IMR-90 (cell line): ENCODE measurements at regions not wholly inside any gene's neighbourhood (a gene's known extent, or its start where the extent isn't known, plus 50 kb on each side); places are given as distances from the start of the nearest gene placed in this dataset.

Experiments
- ATAC-seq: fragments of 200-7000 bp; cut with Tn5 transposase; 2 replicates; pipeline ENCODE4 v1.9.1; 2020; ENCODE audit warnings: low read depth, mild to moderate bottlenecking, moderate library complexity
- BruUV-seq: library from RNA; stranded (reverse); fragments of 400-500 nt; replicated peaks from 2 replicates; lab custom pipeline; 2021; lab: Mats Ljungman, UMichigan
- CTCF ChIA-PET: fragments of 300-600 bp; formaldehyde crosslinking; extraction: SDS; loops from one replicate; lab custom pipeline; 2021; ENCODE audit warnings: antibody characterized with exemption; lab: Yijun Ruan, JAX
- POLR2A ChIA-PET: fragments of 300-600 bp; sonication (Branson Sonifier 250); formaldehyde crosslinking; loops from one replicate; lab custom pipeline; 2022; ENCODE audit warnings: antibody characterized with exemption; ENCODE audit not compliant: unreplicated experiment; lab: Charles Lee
- DNase-seq: peaks from one replicate; pipeline ENCODE4 v3.0.0; 2013
- H2AFZ ChIP-seq: replicated peaks from 2 replicates; pipeline ENCODE3; 2013; ENCODE audit warnings: low read length, mild to moderate bottlenecking; ENCODE audit not compliant: poor library complexity
- H2AK5ac ChIP-seq: 2 replicates; pipeline ENCODE4 v1.6.1; 2013; ENCODE audit warnings: low read depth, low read length, inconsistent platforms
- H2AK9ac ChIP-seq: replicated peaks from 2 replicates; pipeline ENCODE3; 2013; ENCODE audit warnings: mild to moderate bottlenecking, low read depth, low read length, moderate library complexity; ENCODE audit not compliant: poor library complexity
- H2BK120ac ChIP-seq: 2 replicates; pipeline ENCODE4 v1.6.1; 2013; ENCODE audit warnings: low read depth, low read length, inconsistent platforms
- H2BK15ac ChIP-seq: 3 replicates; pipeline ENCODE4 v1.6.1; 2013; ENCODE audit warnings: low read depth, low read length, inconsistent platforms
- H2BK20ac ChIP-seq: 2 replicates; pipeline ENCODE4 v1.6.1; 2013; ENCODE audit warnings: low read depth, mild to moderate bottlenecking, inconsistent platforms, low read length, moderate library complexity
- H2BK5ac ChIP-seq: 2 replicates; pipeline ENCODE4 v1.6.1; 2013; ENCODE audit warnings: mild to moderate bottlenecking, low read depth, low read length, inconsistent platforms; ENCODE audit not compliant: poor library complexity, severe bottlenecking
- H3K14ac ChIP-seq: replicated peaks from 2 replicates; pipeline ENCODE4 v1.6.1; 2013; ENCODE audit warnings: low read depth, low read length, inconsistent platforms
- H3K18ac ChIP-seq: 2 replicates; pipeline ENCODE4 v1.6.1; 2013; ENCODE audit warnings: low read depth, low read length, control low read depth
- H3K23ac ChIP-seq: 2 replicates; pipeline ENCODE4 v1.6.1; 2013; ENCODE audit warnings: low read depth, low read length, inconsistent platforms
- H3K27ac ChIP-seq: 2 replicates; pipeline ENCODE4 v1.5.1; 2013; ENCODE audit warnings: mild to moderate bottlenecking, control low read depth, low read length; ENCODE audit not compliant: insufficient read depth
- H3K27me3 ChIP-seq: 2 replicates; pipeline ENCODE4 v1.6.1; 2013; ENCODE audit warnings: low read length; ENCODE audit not compliant: control insufficient read depth, insufficient read depth
- H3K36me3 ChIP-seq: 2 replicates; pipeline ENCODE4 v1.6.1; 2013; ENCODE audit warnings: low read length, mixed read lengths; ENCODE audit not compliant: control insufficient read depth, insufficient read depth
- H3K4ac ChIP-seq: 2 replicates; pipeline ENCODE4 v1.6.1; 2013; ENCODE audit warnings: low read depth, low read length, inconsistent platforms
- H3K4me1 ChIP-seq: 2 replicates; pipeline ENCODE4 v1.6.1; 2013; ENCODE audit warnings: low read length, mixed read lengths; ENCODE audit not compliant: control insufficient read depth, insufficient read depth
- H3K4me2 ChIP-seq: 2 replicates; pipeline ENCODE4 v1.6.1; 2013; ENCODE audit warnings: low read depth, mild to moderate bottlenecking, control low read depth, low read length, moderate library complexity
- H3K4me3 ChIP-seq: 2 replicates; pipeline ENCODE4 v1.5.1; 2013; ENCODE audit warnings: low read depth, mild to moderate bottlenecking, control low read depth, low read length, moderate library complexity; ENCODE audit not compliant: insufficient read depth
- H3K56ac ChIP-seq: 2 replicates; pipeline ENCODE4 v1.6.1; 2013; ENCODE audit warnings: low read length, inconsistent platforms; ENCODE audit not compliant: insufficient read depth; ENCODE audit errors: extremely low read depth
- H3K79me1 ChIP-seq, 2 experiments: 2 replicates each; pipeline ENCODE4 v1.6.1; 2013; ENCODE audit warnings: low read length in 2 of 2, inconsistent platforms in 1 of 2, low read depth in 1 of 2
- H3K9ac ChIP-seq: 2 replicates; pipeline ENCODE4 v1.6.1; 2013; ENCODE audit warnings: low read depth, low read length, control low read depth
- H3K9me1 ChIP-seq: 2 replicates; pipeline ENCODE4 v1.6.1; 2013; ENCODE audit warnings: low read length, inconsistent platforms; ENCODE audit not compliant: insufficient read depth
- H3K9me3 ChIP-seq: 2 replicates; pipeline ENCODE4 v1.6.1; 2013; ENCODE audit warnings: low read length; ENCODE audit not compliant: control insufficient read depth, insufficient read depth
- H4K20me1 ChIP-seq: 2 replicates; pipeline ENCODE4 v1.6.1; 2013; ENCODE audit warnings: low read length, inconsistent platforms; ENCODE audit not compliant: insufficient read depth
- H4K5ac ChIP-seq: 2 replicates; pipeline ENCODE4 v1.6.1; 2013; ENCODE audit warnings: mild to moderate bottlenecking, low read depth, low read length, control low read depth
- H4K8ac ChIP-seq, 2 experiments: 2 replicates each; pipeline ENCODE4 v1.6.1; 2013; ENCODE audit warnings: low read depth in 2 of 2, low read length in 2 of 2, control low read depth in 1 of 2, inconsistent platforms in 1 of 2
- H4K91ac ChIP-seq: 2 replicates; pipeline ENCODE4 v1.6.1; 2013; ENCODE audit warnings: low read depth, low read length, inconsistent platforms; ENCODE audit not compliant: insufficient read depth
- BHLHE40 ChIP-seq: fragments of 150-350 bp; IDR thresholded peaks from 2 replicates; pipeline ENCODE4 v1.6.1; 2016; ENCODE audit warnings: mild to moderate bottlenecking, low read depth, low read length
- CEBPB ChIP-seq: IDR thresholded peaks from 2 replicates; pipeline ENCODE4 v1.6.1; 2012; ENCODE audit warnings: low read depth, low read length, improper control_type of control experiment
- CHD1 ChIP-seq: IDR thresholded peaks from 2 replicates; pipeline ENCODE4 v1.6.1; 2012; ENCODE audit warnings: low read depth, low read length, improper control_type of control experiment
- CTCF ChIP-seq: conservative IDR thresholded peaks from 2 replicates; pipeline ENCODE4 v1.5.1; 2012; ENCODE audit warnings: mild to moderate bottlenecking, low read depth, low read length, improper control_type of control experiment
- ELK1 ChIP-seq: fragments of 150-350 bp; IDR thresholded peaks from 2 replicates; pipeline ENCODE4 v1.6.1; 2016; ENCODE audit warnings: low read depth, mild to moderate bottlenecking, low read length, moderate library complexity, borderline replicate concordance
- FOS ChIP-seq: fragments of 150-350 bp; IDR thresholded peaks from 2 replicates; pipeline ENCODE4 v1.6.1; 2016; ENCODE audit warnings: low read depth, low read length
- MAFK ChIP-seq: IDR thresholded peaks from 2 replicates; pipeline ENCODE4 v1.6.1; 2012; ENCODE audit warnings: low read depth, low read length, improper control_type of control experiment
- MAZ ChIP-seq: IDR thresholded peaks from 2 replicates; pipeline ENCODE4 v1.6.1; 2012; ENCODE audit warnings: low read depth, mild to moderate bottlenecking, low read length, improper control_type of control experiment, moderate library complexity, borderline replicate concordance
- MXI1 ChIP-seq: IDR thresholded peaks from 2 replicates; pipeline ENCODE4 v1.6.1; 2012; ENCODE audit warnings: low read depth, mild to moderate bottlenecking, low read length, moderate library complexity, borderline replicate concordance
- NFE2L2 ChIP-seq: fragments of 150-350 bp; IDR thresholded peaks from 2 replicates; pipeline ENCODE4 v1.6.1; 2016; ENCODE audit warnings: low read depth, mild to moderate bottlenecking, low read length
- POLR2A ChIP-seq: IDR thresholded peaks from 2 replicates; pipeline ENCODE4 v1.6.1; 2012; ENCODE audit warnings: mild to moderate bottlenecking, low read depth, low read length
- RAD21 ChIP-seq: IDR thresholded peaks from 2 replicates; pipeline ENCODE4 v1.6.1; 2012; ENCODE audit warnings: low read length, improper control_type of control experiment
- RCOR1 ChIP-seq: IDR thresholded peaks from 2 replicates; pipeline ENCODE4 v1.6.1; 2012; ENCODE audit warnings: mild to moderate bottlenecking, low read length, improper control_type of control experiment; ENCODE audit not compliant: insufficient replicate concordance
- SMC3 ChIP-seq: fragments of 150-350 bp; IDR thresholded peaks from 2 replicates; pipeline ENCODE4 v1.6.1; 2016; ENCODE audit warnings: low read depth, mild to moderate bottlenecking, antibody characterized with exemption, low read length, moderate library complexity
- USF2 ChIP-seq: fragments of 150-350 bp; IDR thresholded peaks from 2 replicates; pipeline ENCODE4 v1.6.1; 2017; ENCODE audit warnings: mild to moderate bottlenecking, antibody characterized with exemption, low read length, low read depth
- WGBS, 2 experiments: methylation state at CpG; one replicate each; pipeline versions ENCODE4 v1.1.5 to v1.1.7; 2013; ENCODE audit warnings: missing lambda C conversion rate in 2 of 2; ENCODE audit not compliant: insufficient read length in 1 of 2; ENCODE audit errors: extremely low coverage in 2 of 2; 5-methylcytosine and 5-hydroxymethylcytosine counted together
- dilution Hi-C: fragments of 300-500 bp; cut with HindIII; formaldehyde crosslinking; loops from one replicate; pipeline ENCODE4 v1.14.3; 2018; ENCODE audit warnings: low sequenced_read_pairs; ENCODE audit not compliant: unreplicated experiment
- in situ Hi-C: fragments of 300-500 bp; cut with MboI; formaldehyde crosslinking; loops from 3 replicates; pipeline ENCODE4 v1.14.3; 2019; ENCODE audit warnings: low sequenced_read_pairs, inconsistent platforms, mixed read lengths
- intact Hi-C: fragments of 100-400 bp; cut with micrococcal nuclease; formaldehyde crosslinking; loops from 2 replicates; pipeline ENCODE4 v1.10.0; 2022

GRCh38 chr13:86792153-86792651 is 879.0 kb upstream of the SLITRK5 start:
- no peak overlapping the region for H2BK20ac ChIP-seq
- no TSS peak for BruUV-seq
- no peak overlapping the region for H2BK5ac ChIP-seq
- H2AK9ac ChIP-seq = no peak overlapping the region
- intact Hi-C loops (no loop called here), in situ Hi-C loops (no loop called here), dilution Hi-C loops (no loop called here)
- no peaks in the 10 kb centered on the region for H3K79me1 ChIP-seq
- H4K5ac ChIP-seq = no peak overlapping the region
- DNase-seq = no peak
- H3K4ac ChIP-seq = no peak overlapping the region
- H2AK5ac ChIP-seq = no peak overlapping the region
- no peak overlapping the region for H3K4me3 ChIP-seq
- no peak overlapping the region for H3K9ac ChIP-seq
- H3K36me3 ChIP-seq = no peaks in the 10 kb centered on the region
- no peaks in the 10 kb centered on the region for H4K20me1 ChIP-seq
- no peak overlapping the region for H3K4me2 ChIP-seq
- H4K8ac ChIP-seq = no peak overlapping the region
- ChIA-PET CTCF (no interaction called here), POLR2A (no interaction called here)
- no peak overlapping the region for H3K14ac ChIP-seq
- no CpG with 5 or more reads among the region's 49 CpGs for WGBS, 2 experiments
- no peaks in the 10 kb centered on the region for H3K9me1 ChIP-seq
- H2AFZ ChIP-seq = no peak overlapping the region
- H3K4me1 ChIP-seq = no peaks in the 10 kb centered on the region
- no peak overlapping the region for H4K91ac ChIP-seq
- ATAC-seq = no peak
- H3K18ac ChIP-seq = no peak overlapping the region
- no peak overlapping the region for H2BK15ac ChIP-seq
- no peak for TF ChIP-seq NFE2L2
- no peak for TF ChIP-seq BHLHE40
- no peak for TF ChIP-seq MXI1
- no peak for TF ChIP-seq CHD1
- TF ChIP-seq RCOR1 = no peak
- TF ChIP-seq SMC3 = no peak
- no peak for TF ChIP-seq POLR2A
- TF ChIP-seq MAZ = no peak
- TF ChIP-seq MAFK = no peak
- TF ChIP-seq FOS = no peak
- TF ChIP-seq RAD21 = no peak
- TF ChIP-seq CTCF = no peak
- TF ChIP-seq USF2 = no peak
- no peak for TF ChIP-seq ELK1
- TF ChIP-seq CEBPB = no peak
- no peak overlapping the region for H3K56ac ChIP-seq
- H3K27me3 ChIP-seq = no peaks in the 10 kb centered on the region
- no peaks in the 10 kb centered on the region for H3K9me3 ChIP-seq
- no peak overlapping the region for H3K27ac ChIP-seq
- H3K23ac ChIP-seq = no peak overlapping the region
- H2BK120ac ChIP-seq = no peak overlapping the region
